AG04449 (cell line): ENCODE measurements at regions not wholly inside any gene's neighbourhood (a gene's known extent, or its start where the extent isn't known, plus 50 kb on each side); places are given as distances from the start of the nearest gene placed in this dataset.

ENCODE experiments used
- CTCF ChIA-PET: fragments of 350-600 bp; formaldehyde crosslinking; extraction: SDS; loops from one replicate; lab custom pipeline; 2021; ENCODE audit warnings: antibody characterized with exemption; lab: Yijun Ruan, JAX
- POLR2A ChIA-PET: fragments of 400-600, 350-600 bp; formaldehyde crosslinking; extraction: SDS; loops from one replicate; lab custom pipeline; 2020; ENCODE audit warnings: antibody characterized with exemption, inconsistent platforms; lab: Yijun Ruan, JAX
- DNase-seq: peaks from one replicate; pipeline ENCODE4 v3.0.0-alpha.2; 2010; ENCODE audit warnings: low read depth, low spot score
- H3K4me3 ChIP-seq: 2 replicates; pipeline ENCODE4 v1.5.1; 2011; ENCODE audit warnings: low read depth, mild to moderate bottlenecking, control low read depth, low read length
- CTCF ChIP-seq: IDR thresholded peaks from one replicate; pipeline ENCODE4 v1.5.1; 2011; ENCODE audit warnings: mild to moderate bottlenecking, moderate library complexity, low read length, control low read depth, inconsistent platforms; ENCODE audit not compliant: insufficient read depth; ENCODE audit errors: missing control alignments

- POLR2A ChIA-PET: no interaction called here
- TF ChIP-seq CTCF: no peak
- no peak for DNase-seq
- CTCF ChIA-PET: no interaction called here
- no peak overlapping the region for H3K4me3 ChIP-seq
These were observed 688.6 kb upstream of the ADGRL4 start for GRCh38 chr1:79695138-79695537.

- ChIA-PET CTCF (no interaction called here), POLR2A (no interaction called here)
- no peak for DNase-seq
- no peak for TF ChIP-seq CTCF
- no peak overlapping the region for H3K4me3 ChIP-seq
These were observed 687.7 kb upstream of the ADGRL4 start for GRCh38 chr1:79694241-79694640.

DNA sequence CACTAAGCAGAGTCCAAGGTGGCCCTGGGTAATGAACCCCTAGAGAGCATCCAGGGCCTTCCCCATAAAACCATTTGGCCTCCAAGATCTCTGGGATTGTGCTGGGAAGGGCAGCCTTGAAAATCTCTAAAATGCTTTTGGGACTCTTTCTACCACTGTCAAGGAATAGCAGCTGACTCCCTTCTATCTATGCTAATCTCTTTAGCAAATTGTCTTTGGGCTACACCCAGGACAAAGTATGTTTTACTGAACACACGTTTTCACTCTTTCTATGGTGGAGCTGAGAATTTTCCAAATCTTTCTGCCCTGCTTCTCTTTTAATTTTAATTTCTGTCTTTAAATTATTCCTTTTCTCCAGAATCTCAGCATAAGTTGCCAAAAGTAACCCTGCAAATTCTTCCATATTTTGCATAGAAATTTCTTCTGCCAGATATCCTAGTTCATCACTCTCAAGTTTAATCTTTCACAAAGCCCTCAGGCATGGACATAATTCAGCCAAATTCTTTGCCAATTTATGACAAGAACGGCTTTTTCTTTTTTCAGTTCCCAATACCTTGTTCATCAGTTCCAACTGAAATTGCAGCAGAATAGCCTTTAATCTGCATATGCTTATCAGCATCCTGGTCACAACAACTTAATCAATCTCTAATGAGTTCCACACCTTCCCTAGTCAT is 687.0 kb upstream of the ADGRL4 start:
- no peak for DNase-seq
- ChIA-PET POLR2A (no interaction called here), CTCF (no interaction called here)
- H3K4me3 ChIP-seq: no peak overlapping the region
- no peak for TF ChIP-seq CTCF

- ChIA-PET CTCF (no interaction called here), POLR2A (no interaction called here)
- no peak for DNase-seq
- no peak overlapping the region for H3K4me3 ChIP-seq
- TF ChIP-seq CTCF: no peak
These were observed 686.0 kb upstream of the ADGRL4 start for GRCh38 chr1:79692519-79692918.

DNA sequence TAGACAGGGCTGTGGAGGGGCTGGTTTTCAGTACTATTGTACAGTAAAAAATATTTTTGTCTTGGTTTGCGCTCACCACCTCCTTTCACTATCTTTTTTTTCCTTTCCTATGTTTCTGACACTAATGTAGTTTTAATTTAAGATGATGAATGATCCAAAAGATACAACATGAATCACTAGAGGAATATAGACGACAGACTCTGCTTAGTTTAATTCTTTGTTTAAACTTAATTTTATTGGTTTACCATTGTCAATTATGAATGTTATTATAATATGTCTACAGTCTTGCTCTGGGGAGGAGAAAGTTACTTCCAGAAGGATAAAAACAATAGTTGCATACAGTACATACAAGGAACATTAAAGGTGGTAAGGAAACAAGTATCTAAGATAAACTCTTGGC is 682.4 kb upstream of the ADGRL4 start:
- no peak for TF ChIP-seq CTCF
- POLR2A ChIA-PET: no interaction called here

DNA sequence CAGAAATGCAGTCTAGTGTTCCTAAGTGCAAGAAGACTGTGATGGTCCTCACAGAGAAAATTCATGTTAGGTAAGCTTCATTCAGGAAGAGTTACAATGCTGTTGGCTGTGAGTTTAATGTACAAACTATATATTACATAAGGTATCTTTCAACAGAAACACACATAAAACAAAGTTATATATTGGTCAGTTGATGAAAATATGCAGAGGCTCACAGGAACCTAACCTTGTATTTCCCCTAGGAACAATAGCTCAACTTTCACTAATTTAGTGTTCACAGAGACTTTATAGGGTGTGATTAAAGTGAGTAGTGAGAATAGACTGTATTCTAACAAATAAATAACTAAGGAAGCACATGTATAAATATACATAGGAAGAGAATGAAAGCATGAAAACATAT is 676.9 kb upstream of the ADGRL4 start:
- ChIA-PET POLR2A (no interaction called here), CTCF (no interaction called here)
- H3K4me3 ChIP-seq: no peak overlapping the region
- no peak for DNase-seq
- TF ChIP-seq CTCF: no peak

More for the DNA sequence above, 682.4 kb upstream of the ADGRL4 start:
- no peak overlapping the region for H3K4me3 ChIP-seq
- CTCF ChIA-PET: no interaction called here
- no peak for DNase-seq
